K562 (cell line): ENCODE measurements at regions not wholly inside any gene's neighbourhood (a gene's known extent, or its start where the extent isn't known, plus 50 kb on each side); places are given as distances from the start of the nearest gene placed in this dataset.

Experiments used
- CREM ChIP-seq: IDR thresholded peaks from 2 replicates; pipeline ENCODE4 v1.6.1; 2014; ENCODE audit warnings: antibody characterized with exemption, low read depth
- PCBP1 ChIP-seq: fragments of 200-400 bp; formaldehyde crosslinking; IDR thresholded peaks from 2 replicates; pipeline ENCODE4 v1.6.1; 2018; ENCODE audit warnings: mild to moderate bottlenecking, low read depth, low read length; ENCODE audit not compliant: poor library complexity, severe bottlenecking
- POLR2A ChIP-seq: fragments of 450-650 bp; conservative IDR thresholded peaks from 2 replicates; pipeline ENCODE4 v1.6.1; 2016
- POLR2AphosphoS5 ChIP-seq: IDR thresholded peaks from 2 replicates; pipeline ENCODE4 v1.6.1; 2011; ENCODE audit warnings: mild to moderate bottlenecking, low read depth, low read length, moderate library complexity; ENCODE audit not compliant: control insufficient read depth, insufficient read depth

DNA sequence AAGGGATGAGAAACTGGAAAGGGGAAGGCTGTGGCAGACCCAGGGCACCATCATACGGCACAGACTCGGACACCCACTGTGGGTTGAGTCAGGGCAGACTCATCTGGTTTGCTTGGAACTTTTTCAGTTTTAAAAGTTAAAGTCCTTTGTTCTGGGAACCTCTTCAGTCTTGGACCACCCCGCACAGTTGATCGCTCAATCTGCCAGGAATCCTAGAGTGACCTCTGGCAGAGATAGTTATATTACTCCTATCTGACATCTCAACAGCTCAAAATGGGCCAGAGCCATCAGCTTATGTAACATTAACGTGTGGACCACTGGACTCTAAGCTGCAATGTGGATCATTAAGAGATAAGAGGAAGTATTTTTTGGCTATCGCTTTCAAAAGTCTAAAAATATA, 164.3 kb downstream of the ABCA8 start:
- no peak for TF ChIP-seq PCBP1
- TF ChIP-seq POLR2A, result no peak
- TF ChIP-seq POLR2AphosphoS5, result no peak
- TF ChIP-seq CREM, result no peak
